Spleen (tissue), 11 donors: ENCODE measurements at regions not wholly inside any gene's neighbourhood (a gene's known extent, or its start where the extent isn't known, plus 50 kb on each side); places are given as distances from the start of the nearest gene placed in this dataset.

Experiments used
- DNase-seq: peaks from one replicate; pipeline ENCODE4 v3.0.0-alpha.2; 2020
- H3K27ac ChIP-seq, 8 donors: fragments of 200-600 bp; sonication (generic) in 7 of 8; 1 replicate in 4 of 8; 2 replicates in 4 of 8; pipeline versions ENCODE4 v1.5.0 to v1.8.0; 2016 to 2021; ENCODE audit warnings: inconsistent platforms in 4 of 8, mild to moderate bottlenecking in 4 of 8, moderate library complexity in 1 of 8
- H3K27me3 ChIP-seq, 7 donors: fragments of 200-600 bp; sonication (generic) in 6 of 7; replicated peaks in 1 of 7; 1 replicate in 4 of 7; 2 replicates in 3 of 7; pipeline versions ENCODE4 v1.5.0 to v1.8.0; 2016 to 2021; ENCODE audit warnings: inconsistent platforms in 3 of 7, mild to moderate bottlenecking in 1 of 7
- H3K36me3 ChIP-seq, 6 donors: fragments of 200-600 bp; sonication (generic) in 5 of 6; 1 replicate in 4 of 6; 2 replicates in 2 of 6; pipeline versions ENCODE4 v1.5.0 to v1.8.0; 2016 to 2021; ENCODE audit warnings: inconsistent platforms in 2 of 6
- H3K4me1 ChIP-seq, 6 donors: fragments of 200-600 bp; sonication (generic) in 5 of 6; 1 replicate in 3 of 6; 2 replicates in 3 of 6; pipeline versions ENCODE4 v1.5.0 to v1.8.0; 2016 to 2021; ENCODE audit warnings: inconsistent platforms in 3 of 6
- H3K4me3 ChIP-seq, 8 donors: fragments of 200-600 bp; sonication (generic) in 7 of 8; 1 replicate in 4 of 8; 2 replicates in 4 of 8; pipeline versions ENCODE4 v1.5.0 to v1.8.0; 2016 to 2021; ENCODE audit warnings: inconsistent platforms in 4 of 8, mild to moderate bottlenecking in 4 of 8, moderate library complexity in 2 of 8
- H3K9me3 ChIP-seq, 8 donors: fragments of 200-600 bp; sonication (generic) in 7 of 8; 1 replicate in 4 of 8; 2 replicates in 4 of 8; pipeline versions ENCODE4 v1.5.0 to v1.8.0; 2016 to 2021; ENCODE audit warnings: inconsistent platforms in 4 of 8
- CTCF ChIP-seq, 11 experiments: fragments of 200-600 bp in 7 of 11; fragments of 450-650 bp in 4 of 11; sonication (generic) in 4 of 11; IDR thresholded peaks in 8 of 11; conservative IDR thresholded peaks in 3 of 11; 1 replicate in 7 of 11; 2 replicates in 4 of 11; pipeline versions ENCODE4 v1.4.0 to v1.8.0; 2016 to 2021; ENCODE audit warnings: antibody characterized with exemption in 11 of 11, inconsistent platforms in 4 of 11, mild to moderate bottlenecking in 1 of 11
- POLR2A ChIP-seq, 3 donors: fragments of 450-650 bp; IDR thresholded peaks; one replicate each; pipeline ENCODE4 v1.5.1; 2017; ENCODE audit warnings: antibody characterized with exemption in 3 of 3, mild to moderate bottlenecking in 1 of 3
- POLR2AphosphoS5 ChIP-seq, 3 donors: sonication (generic); formaldehyde crosslinking; IDR thresholded peaks; one replicate each; pipeline ENCODE4 v1.5.1; 2017; ENCODE audit warnings: antibody characterized with exemption in 3 of 3
- WGBS, 5 donors: extraction: QIAGEN DNeasy Blood & Tissue Kit in 3 of 5; methylation state at CpG; one replicate each; pipeline versions ENCODE4 v1.1.5 to v1.1.7; 2013 to 2018; 5-methylcytosine and 5-hydroxymethylcytosine counted together
- intact Hi-C: fragments of 100-400 bp; cut with DNase I; formaldehyde crosslinking; loops from one replicate; pipeline ENCODE4 v1.15.0; 2023; ENCODE audit warnings: low total_unique reads
- donor health status: healthy with polysubstance abuse.
- donor health status: DM: no; HTN: no; CAD: no; lungs with moderate emphysema.
- donor health status: DM: no; HTN: no; CAD: no.
- donor health status: Bipolar disorder and iron deficiency.
- donor health status: healthy.
- donor health status: DM: no; HTN: no; CAD: no.
- donor health status: DM: yes; HTN: yes; CAD: no.

GRCh38 chr3:168497183-168497582 is 401.5 kb upstream of the GOLIM4 start:
- TF ChIP-seq CTCF (IDR thresholded peaks at IDR 0.05 in 8 of 11, conservative IDR thresholded peaks at IDR 0.05 in 3 of 11) (no peak), POLR2A (IDR thresholded peaks at IDR 0.05) (no peak), POLR2AphosphoS5 (IDR thresholded peaks at IDR 0.05) (no peak)
- no peaks in the 10 kb centered on the region for H3K9me3 ChIP-seq
- intact Hi-C loops = no loop called here
- no peaks in the 10 kb centered on the region for H3K27me3 ChIP-seq
- H3K27ac ChIP-seq = no peak overlapping the region
- H3K4me1 ChIP-seq = no peaks in the 10 kb centered on the region
- H3K36me3 ChIP-seq = no peaks in the 10 kb centered on the region
- no peak for DNase-seq
- H3K4me3 ChIP-seq = no peak overlapping the region
- 62 to 85% (median 76%) methylated on average over 4 of the region's 4 CpGs for WGBS, 5 donors

- no peak for DNase-seq
- no peaks in the 10 kb centered on the region for H3K9me3 ChIP-seq
- no peak overlapping the region for H3K27ac ChIP-seq
- no peak overlapping the region for H3K4me3 ChIP-seq
- H3K36me3 ChIP-seq = no peaks in the 10 kb centered on the region
- H3K4me1 ChIP-seq = no peaks in the 10 kb centered on the region
- no peak for TF ChIP-seq CTCF (IDR thresholded peaks at IDR 0.05 in 8 of 11, conservative IDR thresholded peaks at IDR 0.05 in 3 of 11)
- no peak for TF ChIP-seq POLR2AphosphoS5 (IDR thresholded peaks at IDR 0.05)
- no peak for TF ChIP-seq POLR2A (IDR thresholded peaks at IDR 0.05)
- intact Hi-C loops = no loop called here
- H3K27me3 ChIP-seq = no peaks in the 10 kb centered on the region
- 86 to 93% (median 90%) methylated on average over 2 of the region's 2 CpGs for WGBS, 5 donors
Measured at GRCh38 chr3:168495932-168496331, 400.2 kb upstream of the GOLIM4 start.

- Histone ChIP-seq H3K9me3 (no peaks in the 10 kb centered on the region), H3K4me3 (no peak overlapping the region), H3K4me1 (no peaks in the 10 kb centered on the region), H3K27ac (no peak overlapping the region), H3K27me3 (no peaks in the 10 kb centered on the region), H3K36me3 (no peaks in the 10 kb centered on the region)
- intact Hi-C loops = no loop called here
- 83 to 94% (median 89%) methylated on average over 2 of the region's 2 CpGs for WGBS, 5 donors
- no peak for TF ChIP-seq POLR2A (IDR thresholded peaks at IDR 0.05)
- TF ChIP-seq POLR2AphosphoS5 (IDR thresholded peaks at IDR 0.05) = no peak
- no peak for TF ChIP-seq CTCF (IDR thresholded peaks at IDR 0.05 in 8 of 11, conservative IDR thresholded peaks at IDR 0.05 in 3 of 11)
- no peak for DNase-seq
Measured at GRCh38 chr3:168495270-168495669, 399.5 kb upstream of the GOLIM4 start.

GRCh38 chr3:168493412-168494205 is 397.9 kb upstream of the GOLIM4 start:
- no peak for DNase-seq
- Histone ChIP-seq H3K27ac (no peak overlapping the region), H3K27me3 (no peaks in the 10 kb centered on the region), H3K9me3 (no peaks in the 10 kb centered on the region), H3K4me3 (no peak overlapping the region), H3K36me3 (no peaks in the 10 kb centered on the region), H3K4me1 (no peaks in the 10 kb centered on the region)
- TF ChIP-seq POLR2AphosphoS5 (IDR thresholded peaks at IDR 0.05) (no peak), CTCF (IDR thresholded peaks at IDR 0.05 in 8 of 11, conservative IDR thresholded peaks at IDR 0.05 in 3 of 11) (no peak), POLR2A (IDR thresholded peaks at IDR 0.05) (no peak)
- intact Hi-C loops = no loop called here
